SKM-1 (cell line): ENCODE measurements at regions not wholly inside any gene's neighbourhood (a gene's known extent, or its start where the extent isn't known, plus 50 kb on each side); places are given as distances from the start of the nearest gene placed in this dataset.

Source experiments
- DNase-seq: peaks from one replicate; lab custom pipeline; 2025; ENCODE audit not compliant: unreplicated experiment; lab: John Stamatoyannopoulos, UW

DNA sequence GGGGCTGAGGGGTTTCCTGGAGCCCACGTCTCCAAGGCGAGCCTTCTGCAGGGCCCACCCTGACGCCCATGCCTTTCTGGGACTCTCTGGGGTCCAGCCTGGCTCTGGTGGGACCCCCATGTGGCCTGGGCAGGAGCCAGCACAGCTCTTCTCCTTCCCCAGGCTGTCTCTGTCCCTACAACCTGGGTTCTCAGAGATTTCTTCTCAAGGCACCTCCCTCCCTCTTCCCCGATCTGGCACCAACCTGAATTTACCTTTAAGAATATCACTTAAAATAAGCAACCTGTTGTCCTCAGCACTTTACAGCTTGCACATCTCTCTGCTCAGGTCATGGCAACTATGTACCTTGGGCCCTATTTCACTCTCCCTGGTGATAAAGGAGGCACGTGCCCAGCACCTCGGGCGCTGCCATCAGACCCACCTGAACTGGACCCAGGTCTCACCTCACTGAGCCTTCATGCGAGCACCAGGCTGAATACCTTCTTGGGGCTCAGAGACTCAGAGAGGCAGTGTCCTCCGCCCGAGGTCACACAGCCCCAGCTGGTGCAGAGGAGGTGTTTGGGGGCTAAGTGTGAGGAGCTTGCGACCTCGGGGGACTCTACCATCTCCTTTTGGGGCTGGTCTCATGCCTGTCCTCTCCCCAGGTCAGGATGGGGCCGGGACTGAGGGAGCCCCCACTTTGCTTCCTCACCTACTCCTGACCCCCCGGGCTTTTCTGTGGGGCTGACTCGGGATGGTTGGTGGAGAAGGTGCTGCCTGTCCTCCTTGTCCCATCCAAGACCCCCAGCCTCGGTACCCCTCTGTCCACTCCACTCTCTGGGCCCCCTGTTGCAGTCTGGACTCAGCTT lies 217.7 kb downstream of the C9orf50 start:
- DNase-seq = no peak

DNA sequence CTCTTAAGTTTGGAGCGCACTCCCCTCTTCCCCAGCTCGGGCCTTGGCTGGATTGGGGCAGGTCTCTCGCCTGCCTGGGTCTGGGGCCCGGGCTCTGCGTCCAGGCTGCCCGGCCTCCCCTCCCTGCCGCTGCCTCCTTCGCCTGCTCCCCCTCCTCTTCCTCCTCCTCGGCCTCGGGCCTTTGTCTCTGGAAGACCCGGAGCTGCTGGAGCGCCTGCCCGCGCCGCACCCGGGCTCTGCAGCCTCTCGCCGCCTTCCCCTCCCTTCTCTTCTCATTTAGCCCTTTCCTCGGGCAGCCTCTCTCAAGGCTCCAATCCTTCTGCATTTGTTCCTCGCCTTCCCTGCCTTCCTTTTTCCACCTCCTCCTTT lies 218.5 kb downstream of the C9orf50 start:
- no peak for DNase-seq

DNA sequence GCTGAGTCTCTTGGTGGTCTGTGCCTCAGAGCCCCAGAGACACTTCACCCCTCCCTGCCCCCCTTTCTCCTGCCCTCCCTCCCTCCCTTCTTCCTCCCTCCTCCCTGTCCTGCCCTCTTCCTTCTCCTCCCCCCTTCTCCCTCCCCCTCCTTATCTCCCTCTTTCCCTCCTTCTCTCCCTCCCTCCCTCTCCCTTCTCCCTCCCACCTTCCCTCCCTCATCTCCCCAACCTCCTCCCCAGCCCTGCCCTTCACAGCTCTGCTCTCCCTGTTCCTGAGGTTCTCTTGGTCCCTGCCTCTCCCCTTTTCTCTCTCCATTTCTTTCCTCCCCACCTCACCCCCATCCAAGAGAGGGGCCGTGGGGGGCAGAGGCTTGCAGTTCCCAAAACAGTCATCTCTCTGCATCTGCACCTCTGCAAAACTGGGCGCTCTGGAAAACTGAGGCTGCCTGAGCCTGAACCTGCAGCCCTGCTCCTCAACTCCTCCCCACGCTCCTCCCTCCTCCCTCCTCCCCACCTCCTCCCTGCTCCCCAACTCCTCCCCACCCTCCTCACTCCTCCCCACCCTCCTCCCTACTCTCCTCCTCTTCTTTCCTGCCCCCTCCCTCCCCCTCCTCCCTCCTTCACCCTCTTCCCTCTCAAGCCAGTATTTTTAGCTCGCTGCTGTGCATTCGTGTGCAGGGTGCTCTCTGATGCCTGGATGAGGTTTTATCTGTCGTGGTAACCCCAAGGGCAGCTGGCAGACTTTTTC lies 219.1 kb downstream of the C9orf50 start:
- no peak for DNase-seq

DNA sequence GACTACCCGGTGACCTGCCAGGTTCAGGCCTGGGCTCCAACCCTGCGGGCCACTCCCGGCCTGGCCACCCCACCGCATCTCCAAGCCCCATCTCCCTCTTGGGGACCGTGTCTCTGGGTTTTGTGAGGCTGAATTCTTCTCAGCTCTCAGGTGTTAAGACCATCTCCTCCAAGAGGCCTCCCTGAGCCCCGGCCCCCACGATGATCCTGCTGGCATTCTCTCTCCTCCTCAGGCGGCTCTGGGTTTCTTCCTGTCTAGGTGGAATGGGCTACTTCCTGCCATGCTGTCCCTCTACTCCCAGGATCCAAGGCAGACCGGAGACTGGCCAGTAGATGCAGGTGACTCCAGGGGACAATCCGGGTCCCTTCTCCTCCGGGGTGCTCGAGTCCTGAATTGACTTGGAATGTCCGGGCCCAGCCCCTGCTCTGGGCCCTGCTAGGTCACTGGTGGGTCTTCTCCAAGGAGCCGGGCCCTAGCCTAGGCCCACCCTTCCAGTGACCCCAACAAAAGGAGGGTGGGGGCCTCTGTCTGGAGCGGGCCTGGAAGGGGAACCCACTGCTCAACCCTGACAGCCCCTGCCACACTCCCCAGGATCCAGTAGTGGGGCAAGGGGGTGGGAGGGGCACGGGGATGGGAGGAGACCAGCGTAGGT lies 219.8 kb downstream of the C9orf50 start:
- no peak for DNase-seq

DNA sequence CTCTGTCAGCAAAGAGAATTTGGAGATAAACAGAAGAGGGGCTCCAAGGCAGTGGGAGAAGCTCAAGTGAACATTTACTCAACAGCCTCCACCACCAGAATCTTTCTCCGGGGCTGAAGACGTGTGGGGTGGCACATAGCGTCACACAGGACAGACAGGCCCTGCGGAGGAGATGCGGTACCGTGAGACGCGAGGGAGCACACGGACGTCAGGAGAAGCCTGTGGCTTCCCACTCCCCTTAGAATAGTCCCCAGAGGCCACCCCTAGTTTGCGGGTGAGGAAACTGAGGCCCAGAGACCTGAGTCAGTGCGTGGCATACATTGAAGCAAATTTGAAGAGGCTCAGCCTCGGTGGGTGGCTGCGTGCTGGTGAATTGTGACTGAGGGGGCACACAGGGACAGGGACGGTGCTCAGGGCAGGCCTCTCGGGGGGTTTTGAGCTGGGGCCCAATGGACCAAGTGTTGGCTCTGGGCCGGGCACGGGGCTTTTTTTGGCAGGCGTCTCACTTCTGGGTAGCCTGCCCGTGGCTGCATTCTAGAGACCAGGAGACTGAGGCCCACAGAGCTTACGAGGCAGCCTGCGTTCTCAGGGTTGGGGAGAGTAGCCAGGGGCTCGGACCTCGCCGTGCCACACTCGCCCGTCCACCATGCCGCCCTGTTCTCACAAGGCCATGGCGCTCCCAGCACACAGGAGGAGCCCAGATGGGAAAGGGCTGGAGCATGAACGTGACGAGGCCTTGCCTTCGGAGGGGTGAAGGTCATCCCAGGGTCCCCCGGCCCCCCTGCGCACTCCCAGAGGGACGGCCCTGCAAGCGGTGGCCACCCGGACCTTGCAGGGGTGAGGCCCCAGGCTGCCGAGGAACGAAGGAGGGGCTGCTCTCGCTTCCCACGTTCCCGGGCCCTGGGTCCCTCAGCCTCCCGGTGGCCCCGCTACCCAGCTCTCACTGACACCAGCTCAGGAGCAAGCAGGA lies 220.6 kb downstream of the C9orf50 start:
- DNase-seq = no peak

DNA sequence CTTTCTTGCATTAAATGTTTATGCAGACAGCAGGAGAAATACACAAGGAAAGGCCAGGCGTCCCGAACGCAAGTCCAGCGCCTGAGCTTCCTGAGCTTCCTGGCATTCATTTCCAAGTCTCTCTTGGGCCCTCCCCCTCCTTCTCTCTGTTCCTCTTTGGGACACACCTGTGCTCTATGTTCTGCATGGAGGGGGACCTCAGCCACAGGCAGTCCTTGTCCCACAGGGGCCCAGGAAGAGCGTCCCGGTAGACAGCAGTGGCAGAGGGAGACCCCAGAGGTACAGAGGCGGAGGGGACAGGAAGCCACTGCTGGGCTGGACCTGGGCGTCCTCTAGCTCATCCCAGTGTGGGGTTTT lies 221.3 kb downstream of the C9orf50 start:
- DNase-seq = no peak

DNA sequence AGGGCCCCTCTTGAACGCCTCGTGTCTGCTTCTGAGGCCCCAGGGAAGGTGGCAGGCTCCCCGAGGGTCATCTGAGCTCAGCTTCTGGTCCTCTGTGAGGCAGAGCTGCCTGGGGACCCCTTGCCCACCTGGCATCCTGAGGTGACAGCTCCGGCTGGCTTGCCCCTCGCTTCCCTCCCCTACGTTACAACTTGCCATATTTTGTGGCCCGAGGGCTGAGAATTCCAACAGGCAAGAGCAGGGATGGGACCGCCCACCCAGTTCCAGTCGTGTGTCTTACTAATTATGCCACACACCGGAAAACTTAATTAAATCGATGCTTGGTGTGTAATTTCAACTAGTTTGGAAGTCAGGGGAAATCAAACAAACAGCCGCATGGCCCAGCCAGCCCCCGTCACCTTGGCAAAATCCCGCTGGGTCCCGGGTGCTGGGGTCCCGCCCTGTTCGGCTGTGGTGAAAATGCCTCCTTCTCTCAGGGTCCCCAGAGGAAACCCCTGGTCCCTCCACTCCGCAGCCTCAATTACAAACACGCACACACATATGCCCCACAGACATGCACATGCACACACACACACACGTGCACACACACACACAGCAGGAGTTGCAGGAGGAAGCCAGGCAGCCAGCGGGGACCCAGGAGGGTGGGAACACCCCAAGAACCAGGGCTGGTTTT lies 221.0 kb upstream of the IER5L start:
- DNase-seq = no peak

DNA sequence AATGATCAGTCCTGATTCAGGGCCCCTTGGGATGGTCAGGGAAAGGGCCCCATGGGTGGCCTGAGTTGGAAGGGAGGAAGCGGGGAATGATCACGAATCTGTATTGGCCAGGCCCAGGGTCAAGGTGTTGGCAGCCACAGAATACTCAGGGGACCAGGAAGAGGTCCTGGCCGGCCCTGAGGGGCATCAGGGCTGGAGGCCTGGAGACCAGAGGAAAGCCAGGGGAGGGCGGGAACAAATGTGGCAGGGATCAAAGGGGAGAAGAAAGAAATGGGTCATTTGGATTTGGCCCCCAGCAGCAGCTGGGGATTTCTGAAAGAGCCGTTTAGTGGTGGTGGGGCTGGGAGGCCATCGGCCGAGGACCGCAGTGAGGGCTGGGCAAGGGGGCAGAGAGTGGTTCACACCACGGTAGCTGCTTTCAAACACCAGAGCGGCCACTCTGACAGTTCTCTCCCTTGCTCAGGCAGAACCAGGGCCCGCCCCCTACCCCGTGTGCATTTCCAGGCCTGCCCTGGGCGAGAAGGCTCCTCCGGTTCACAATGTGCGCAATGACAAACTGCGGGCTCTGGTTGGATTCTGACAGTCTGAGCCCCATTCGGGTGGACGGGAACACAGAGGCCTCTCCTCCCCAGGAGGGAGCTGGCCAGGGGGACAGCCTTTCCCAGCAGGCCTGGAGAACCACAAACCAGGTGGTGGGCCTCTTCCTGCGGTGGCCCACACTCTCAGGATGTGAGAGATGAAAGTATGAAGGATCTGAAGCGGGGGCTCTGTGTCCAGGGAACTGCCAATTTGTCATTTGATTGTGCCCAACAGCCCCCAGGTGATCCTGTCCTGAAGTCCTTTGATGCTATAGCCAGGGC lies 220.3 kb upstream of the IER5L start:
- DNase-seq = no peak

DNA sequence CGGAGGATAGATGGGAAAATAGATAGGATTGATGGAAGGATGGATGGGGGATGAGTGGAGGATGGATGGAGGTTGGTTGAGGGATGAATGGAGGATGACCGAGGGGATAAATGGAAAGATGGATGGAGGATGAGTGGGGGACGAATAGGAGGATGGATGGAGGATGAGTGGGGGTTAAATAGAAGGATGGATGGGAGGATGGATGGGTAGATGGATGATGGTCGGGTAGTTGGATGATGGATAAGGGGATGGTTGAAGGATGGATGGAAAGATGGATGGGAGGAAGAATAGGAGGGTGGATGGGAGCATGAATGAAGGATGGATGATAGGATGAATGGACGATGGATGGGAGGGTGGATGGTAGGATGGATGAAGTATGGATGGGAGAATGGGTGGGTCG lies 219.3 kb upstream of the IER5L start:
- no peak for DNase-seq

DNA sequence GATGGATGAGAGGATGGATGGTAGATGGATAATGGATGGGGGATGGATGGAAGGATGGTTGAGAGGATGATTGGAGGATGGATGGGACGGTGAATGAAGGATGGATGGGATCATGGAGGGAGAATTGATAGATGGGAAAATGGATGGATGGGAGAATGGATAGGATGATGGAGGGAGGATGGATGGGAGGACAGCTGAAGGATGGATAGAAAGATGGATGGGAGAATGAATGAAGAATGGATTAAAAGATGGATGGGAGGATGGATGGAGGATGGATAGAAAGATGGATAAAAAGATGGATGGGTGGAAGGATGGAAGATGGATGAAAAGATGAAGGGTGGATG lies 218.3 kb upstream of the IER5L start:
- DNase-seq = no peak

DNA sequence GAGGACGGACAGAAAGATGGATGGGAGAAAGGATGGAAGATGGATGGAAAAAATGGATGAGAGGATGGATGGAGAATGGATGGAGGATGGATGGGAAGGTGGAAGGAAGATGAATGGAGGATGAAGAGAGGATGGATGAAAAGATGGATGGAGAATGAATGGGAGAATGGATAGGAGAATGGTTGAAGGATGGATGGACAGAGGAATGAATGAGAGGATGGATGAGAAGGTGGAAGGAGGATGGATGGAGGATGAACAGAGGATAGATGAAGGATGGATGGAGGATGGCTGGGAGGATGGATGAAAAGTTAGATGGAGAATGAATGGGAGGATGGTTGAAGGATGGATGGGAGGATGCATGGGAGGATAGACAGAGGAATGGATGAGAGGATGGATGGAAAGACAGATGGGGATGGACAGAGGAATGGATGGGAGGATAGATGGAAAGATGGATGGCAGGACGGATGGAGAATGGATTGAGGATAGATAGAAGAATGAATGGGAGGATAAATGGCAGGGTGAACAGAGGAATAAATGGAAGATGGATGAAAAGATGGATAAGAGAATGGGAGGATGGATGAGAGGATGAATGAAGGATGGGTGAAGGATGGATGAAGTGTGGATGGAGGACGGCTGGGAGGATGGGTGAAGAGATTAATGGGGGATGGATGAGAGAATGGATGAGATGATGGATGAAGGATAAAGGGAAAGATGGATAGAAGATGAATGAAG lies 217.7 kb upstream of the IER5L start:
- DNase-seq = no peak

DNA sequence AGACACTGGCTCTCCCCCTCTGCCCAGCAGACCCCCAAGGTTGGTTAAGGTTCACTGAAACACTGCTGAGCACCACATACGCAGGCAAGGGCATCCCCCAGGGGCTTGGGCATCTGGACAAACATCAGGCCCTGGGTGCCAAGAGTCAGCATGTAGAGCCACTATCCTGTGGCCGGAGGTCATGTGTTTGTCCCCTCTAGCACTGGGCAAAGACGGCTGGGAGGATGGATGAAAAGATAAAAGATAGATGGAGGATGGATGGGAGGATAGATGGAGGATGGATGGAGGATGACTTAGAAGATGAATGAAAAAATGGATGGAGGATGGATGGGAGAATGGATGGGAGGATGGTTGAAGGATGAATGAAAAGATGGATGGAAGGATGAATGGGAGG lies 216.8 kb upstream of the IER5L start:
- no peak for DNase-seq

DNA sequence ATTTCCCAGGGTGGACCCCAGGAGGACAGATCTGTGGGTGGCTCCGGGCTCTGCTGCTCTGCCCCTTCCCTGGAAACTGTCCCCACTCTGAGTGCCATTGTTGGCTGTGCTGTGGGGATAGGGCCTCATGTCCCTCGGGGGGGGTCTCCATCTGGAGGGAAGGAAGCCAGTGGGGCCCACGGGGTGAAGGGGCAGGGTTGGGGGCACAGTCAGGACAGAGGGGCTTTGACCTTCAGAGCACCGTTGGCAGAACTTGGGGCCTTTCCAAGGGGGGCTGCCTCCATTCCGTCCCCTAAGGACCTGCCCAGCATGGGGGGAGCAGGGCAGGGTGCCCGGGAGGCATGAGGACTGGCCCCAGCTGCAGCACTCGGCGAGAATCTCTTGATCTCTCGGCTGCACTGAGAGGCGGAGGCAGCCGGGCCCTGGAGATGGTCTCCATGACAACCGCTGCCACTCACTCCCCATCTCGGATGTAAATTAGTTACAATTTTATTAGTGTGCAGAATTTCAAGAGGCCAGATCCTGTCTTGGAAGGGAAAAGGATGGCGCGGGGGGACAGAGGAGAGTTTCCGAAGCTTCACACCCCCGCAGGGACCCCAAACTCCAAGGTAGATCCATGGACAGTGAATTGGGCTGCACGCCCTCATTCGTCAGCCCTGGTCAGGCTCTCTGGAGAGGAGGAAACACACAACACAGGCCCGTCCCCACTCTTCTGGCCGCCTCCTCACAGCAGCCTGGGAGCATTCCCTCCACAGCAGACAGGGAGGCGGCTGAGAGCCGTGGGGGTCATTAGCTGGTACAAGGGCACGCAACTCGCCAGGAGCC lies 216.2 kb upstream of the IER5L start:
- DNase-seq = no peak

DNA sequence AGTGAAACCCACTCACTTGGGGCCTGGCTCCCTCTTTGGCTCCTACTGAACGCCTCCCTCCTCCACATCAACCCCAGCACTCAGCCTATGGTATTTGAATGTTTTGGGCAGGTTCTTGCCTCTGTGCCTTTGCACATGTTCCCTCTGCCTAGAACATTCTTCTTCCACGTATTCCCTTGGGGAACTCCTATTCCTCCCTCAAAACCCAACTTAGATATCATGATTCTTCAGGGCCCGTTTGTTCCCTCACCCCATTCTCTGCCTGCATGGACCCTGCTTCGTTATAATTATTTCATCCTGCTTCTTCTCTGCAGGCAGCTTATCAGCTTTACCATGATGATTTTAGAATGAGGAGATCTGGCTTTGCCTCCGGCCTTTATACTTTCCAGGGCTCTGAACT lies 215.0 kb upstream of the IER5L start:
- DNase-seq = no peak

DNA sequence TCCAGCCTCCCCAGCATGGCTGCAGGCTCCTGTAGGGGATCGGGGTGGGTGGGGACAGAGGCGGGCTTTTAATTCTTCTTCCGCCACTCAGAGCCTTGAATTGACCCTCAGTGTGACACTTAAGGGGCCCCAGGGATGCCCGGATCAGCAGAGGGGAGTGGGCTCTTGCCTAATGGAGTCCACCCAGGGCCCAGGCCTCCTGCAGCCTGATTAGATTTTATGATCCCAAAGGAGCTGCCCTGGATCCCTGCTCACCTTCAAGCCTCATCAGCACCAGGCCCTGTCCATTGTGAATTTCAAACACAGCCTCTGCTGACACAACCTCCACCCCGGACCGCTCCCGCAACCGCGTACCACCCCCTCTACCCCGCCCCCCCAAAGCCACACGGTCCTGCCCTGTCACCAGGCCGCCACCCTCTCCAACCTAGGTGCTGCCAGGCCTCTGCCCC lies 214.1 kb upstream of the IER5L start:
- no peak for DNase-seq

DNA sequence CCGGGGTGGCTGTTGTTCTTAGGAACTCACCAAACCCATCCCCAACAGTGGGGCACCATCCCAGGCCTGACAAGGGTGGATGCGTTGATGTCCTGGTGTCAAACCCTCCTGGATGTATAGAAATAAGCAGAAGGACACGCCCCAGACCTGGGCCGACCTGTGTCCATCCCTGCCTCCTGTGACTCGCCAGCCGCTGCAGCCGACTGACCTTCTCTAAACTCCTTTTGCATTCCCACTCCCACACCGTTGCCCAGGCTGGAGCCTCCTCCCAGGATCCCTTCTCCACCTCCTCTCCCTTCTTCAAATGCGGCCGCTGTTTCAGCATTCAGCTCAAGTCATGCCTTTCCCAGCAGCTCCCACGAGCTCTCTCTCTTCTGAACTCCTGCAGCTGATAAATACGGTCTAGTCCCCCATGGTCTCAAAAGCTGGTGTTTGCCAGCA lies 213.2 kb upstream of the IER5L start:
- DNase-seq = no peak

DNA sequence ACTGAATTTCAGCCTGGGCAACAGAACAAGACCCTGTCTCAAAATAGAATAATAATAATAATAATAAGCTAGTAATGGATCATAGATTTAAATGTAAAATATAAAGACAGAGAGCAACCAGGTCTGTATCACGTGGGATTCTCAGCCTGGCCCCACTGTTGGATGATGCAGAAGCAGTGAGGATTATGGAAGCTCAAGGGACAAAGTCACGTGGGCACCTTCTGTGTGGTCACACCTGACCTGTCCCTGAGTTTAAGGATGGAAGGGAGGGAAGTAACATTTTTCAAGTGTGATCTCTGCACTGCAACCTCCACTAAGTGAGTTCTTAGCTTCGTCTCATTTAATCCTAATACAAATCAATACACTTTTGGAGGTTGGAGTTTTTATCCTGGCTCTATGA lies 212.5 kb upstream of the IER5L start:
- DNase-seq = no peak

DNA sequence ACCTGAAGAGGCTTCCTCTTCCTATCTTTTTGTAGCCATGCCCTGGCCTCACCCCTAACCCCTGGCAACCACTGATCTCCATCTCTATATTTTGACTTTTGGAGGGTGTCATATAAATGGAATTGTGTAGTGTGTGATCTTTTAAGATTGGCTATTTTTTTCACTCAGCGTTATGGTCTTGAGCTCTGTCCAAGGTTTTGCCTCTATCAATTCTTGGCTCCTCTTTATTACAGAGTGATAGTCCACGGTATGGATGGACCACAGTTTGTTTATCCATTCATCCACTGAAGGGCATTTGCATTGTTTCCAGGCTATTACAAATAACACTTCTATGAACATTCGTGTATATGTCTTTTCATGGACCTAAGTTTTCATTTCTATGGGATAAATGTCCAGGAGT lies 209.8 kb upstream of the IER5L start:
- no peak for DNase-seq
